ELR (cell line): ENCODE measurements at regions not wholly inside any gene's neighbourhood (a gene's known extent, or its start where the extent isn't known, plus 50 kb on each side); places are given as distances from the start of the nearest gene placed in this dataset.

Source experiments
- DNase-seq: peaks from one replicate; pipeline ENCODE4 v3.0.0-alpha.2; 2015; ENCODE audit warnings: low read depth

DNA sequence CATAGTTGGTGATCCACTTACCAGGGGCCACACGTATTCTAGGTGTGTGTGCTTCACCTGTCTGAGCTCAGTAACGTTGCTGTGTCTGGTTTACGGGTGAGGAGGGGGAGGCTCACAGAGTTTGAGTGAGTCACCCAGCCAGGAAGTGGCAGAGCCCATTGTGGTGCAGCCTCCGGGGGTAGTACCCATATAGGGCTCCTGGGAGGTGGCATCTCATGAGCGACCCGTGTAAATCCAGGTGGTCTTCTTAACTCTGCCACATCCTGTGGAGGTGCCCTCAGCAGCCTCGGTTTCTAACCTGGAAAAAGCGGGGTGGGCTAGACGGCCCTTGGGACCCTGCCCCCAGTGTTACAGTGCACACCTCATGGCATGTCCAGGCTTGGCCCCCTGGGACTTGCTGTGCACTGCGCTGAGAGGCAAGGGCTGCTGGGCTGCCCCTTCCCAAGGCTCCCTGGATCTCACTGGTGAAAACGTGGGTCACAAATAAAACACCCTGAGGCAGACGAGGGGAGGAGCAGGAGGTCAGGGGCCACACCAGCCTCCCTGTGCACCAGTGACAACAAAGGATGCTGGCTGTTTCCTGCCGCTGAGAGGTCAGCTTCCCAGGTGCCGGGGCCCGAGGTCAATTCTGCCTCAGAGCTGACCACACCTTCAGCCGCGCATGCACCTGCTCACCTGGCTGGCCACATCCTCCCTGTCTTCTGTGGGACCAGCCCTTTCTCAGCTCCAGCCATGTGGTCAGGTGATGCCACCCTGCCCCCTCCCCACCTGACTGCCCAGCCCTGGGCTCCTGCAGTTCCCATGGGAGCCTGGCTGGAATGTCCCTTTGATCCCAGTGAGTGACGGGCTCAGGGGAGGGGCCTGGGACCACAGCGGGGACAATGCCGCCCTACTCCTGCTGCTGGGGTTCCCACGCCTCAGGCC is 305.1 kb downstream of the CTTN start:
- no peak for DNase-seq

- DNase-seq = no peak
Measured at GRCh38 chr11:70705097-70705496, 306.8 kb downstream of the CTTN start.

DNA sequence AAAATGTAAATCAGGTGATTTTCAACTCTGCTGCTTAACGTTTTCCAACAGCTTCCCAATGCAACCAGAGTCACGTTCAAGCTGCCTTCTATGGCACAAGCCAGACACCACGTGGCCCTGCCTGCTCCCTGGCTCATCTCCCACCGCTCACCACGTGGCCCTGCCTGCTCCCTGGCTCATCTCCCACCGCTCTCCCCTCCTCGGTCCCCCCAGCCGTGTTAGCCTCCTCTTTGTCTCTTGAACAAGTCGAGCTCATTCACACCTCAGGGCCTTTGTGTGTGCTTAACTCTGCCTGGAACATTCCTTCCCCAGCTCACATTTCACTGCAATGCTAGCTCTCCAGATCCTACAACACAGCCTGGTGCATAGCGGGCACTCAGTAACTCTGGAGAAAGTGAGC is 307.6 kb downstream of the CTTN start:
- DNase-seq = no peak

DNA sequence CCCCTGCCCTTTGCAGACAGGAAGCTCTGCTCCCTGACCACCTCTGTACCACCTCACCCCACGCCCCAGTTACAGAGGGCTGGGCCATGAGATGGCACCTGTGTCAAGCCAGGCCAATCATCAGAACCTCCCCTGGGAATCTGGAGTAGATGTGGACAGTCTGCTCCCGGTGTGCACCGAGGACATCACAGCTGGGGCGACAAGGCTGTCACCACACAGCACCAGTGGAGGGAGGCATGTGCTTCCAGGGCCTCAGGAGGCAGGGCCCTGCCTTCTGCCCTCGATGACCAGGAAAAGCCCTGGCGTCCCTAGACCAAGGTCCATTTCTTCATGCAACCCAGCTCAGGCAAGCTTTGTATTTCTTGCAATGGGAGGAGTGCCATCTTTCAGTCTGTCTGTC is 309.5 kb downstream of the CTTN start:
- no peak for DNase-seq

- no peak for DNase-seq
Measured at GRCh38 chr11:70709596-70709995, 311.3 kb downstream of the CTTN start.

GRCh38 chr11:70710192-70710591 is 311.9 kb downstream of the CTTN start:
- no peak for DNase-seq

DNA sequence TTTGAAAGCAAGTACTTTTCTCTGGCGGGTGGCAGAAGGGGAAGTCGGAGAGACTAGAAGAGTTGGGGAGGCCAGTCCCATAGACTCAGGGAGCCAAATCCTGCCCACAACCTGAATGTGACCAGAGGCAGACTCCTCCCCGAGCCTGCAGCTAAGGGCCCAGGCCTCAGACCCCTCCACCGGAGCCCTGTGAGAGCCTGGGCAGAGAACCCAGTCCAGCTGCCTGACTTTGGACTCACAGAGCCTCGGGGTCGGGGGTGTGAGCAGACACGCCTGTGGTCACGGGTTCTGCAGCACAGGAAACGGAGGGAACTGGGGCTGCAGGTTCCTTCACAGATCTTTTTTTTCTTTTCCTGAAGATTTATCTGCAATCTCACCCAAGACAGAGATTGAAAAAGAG is 312.3 kb downstream of the CTTN start:
- no peak for DNase-seq

DNA sequence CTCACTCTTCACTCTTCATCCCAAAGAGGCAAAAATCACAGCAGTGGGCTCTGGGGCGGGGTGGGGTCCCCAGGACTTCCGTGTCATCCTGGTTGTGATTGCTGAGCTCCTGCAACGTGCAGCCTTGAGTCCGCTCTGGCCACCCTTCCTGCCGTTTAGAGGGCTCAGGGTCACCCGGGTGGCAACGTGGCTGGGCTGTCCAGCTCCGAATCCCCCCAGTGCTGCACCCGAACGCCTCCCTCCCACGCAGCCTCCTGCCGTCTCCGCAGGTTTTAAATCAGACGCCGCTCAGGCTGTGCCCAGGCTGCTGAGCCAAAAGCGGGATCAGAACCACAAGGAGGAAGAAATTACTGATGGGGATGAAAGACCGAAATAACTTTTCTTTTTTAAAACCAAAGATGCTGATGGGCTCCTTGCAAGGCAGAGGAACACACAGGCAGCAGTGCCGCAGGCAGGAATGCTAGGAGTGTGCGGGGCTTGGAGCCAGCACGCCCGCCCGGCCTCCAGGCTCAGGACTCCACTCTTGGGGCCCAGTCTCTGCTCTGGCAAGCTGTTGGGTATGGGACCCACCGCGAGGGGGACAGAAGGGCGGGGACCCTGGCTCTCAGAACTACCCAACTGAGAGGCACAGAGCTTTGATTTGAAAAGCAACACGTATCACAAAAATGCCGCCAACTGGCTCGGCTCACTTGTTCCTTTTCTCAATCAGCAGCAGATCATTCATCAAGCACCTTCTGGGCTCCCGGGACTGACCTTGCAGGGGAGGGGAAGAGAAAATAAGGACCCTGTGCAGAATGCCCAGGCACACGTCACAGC is 313.0 kb downstream of the CTTN start:
- DNase-seq = no peak

DNA sequence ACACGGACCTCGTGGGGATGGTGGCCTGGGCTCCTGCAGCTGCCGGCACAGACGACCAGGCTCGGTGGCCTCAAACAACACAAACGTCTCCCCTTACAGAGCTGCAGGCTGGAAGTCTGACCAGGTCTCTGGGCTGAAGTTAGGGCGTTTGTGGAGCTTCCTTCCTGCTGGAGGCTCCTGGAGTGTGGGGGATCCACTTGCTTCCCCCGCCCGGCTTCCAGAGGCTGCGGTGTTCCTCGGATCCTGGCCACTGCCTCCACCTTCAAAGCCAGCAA is 313.5 kb downstream of the CTTN start:
- no peak for DNase-seq

DNA sequence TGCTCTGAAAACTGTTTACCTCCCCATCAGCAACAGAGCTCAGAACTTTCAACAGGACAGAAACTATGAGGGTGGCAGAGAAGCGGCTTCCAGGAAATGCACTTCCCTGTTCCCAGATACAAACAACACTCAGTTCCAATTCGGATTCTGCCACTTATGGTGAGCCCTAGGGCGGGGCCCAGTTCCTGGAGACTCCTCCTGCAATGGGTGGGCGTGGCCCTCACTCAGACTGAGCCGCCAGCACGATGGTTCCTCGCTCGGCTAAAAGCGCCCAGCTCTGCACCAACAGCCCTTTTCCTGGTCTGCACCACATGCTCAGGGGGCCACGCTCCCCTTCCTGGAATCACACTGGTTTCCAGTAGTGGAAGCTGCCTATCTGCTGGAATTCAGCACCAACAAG is 314.1 kb downstream of the CTTN start:
- no peak for DNase-seq

- DNase-seq = no peak
Measured at GRCh38 chr11:70713086-70713835, 314.9 kb downstream of the CTTN start.

- no peak for DNase-seq
Measured at GRCh38 chr11:70713988-70714665, 315.8 kb downstream of the CTTN start.

GRCh38 chr11:70715166-70715951 is 317.0 kb downstream of the CTTN start:
- DNase-seq = no peak

DNA sequence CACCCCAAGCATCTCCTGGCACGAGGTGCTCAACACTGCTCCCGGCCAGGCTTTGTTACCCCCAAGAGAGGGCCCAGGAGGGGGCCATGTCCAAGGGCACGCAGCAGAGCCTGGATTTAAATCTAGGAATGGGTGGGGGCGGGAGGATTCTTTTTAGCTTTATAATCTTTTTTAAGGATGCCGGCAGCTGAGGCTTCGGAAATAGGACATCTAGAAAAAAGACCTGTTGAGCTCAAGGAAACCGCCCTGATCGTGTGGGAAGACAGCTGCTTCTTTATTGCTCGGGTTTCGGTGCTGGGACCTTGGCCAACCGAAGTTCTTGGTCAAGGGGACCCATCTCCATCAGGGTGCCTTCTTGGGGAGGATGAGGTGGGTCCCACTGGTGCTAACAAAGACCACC is 317.9 kb downstream of the CTTN start:
- DNase-seq = no peak

DNA sequence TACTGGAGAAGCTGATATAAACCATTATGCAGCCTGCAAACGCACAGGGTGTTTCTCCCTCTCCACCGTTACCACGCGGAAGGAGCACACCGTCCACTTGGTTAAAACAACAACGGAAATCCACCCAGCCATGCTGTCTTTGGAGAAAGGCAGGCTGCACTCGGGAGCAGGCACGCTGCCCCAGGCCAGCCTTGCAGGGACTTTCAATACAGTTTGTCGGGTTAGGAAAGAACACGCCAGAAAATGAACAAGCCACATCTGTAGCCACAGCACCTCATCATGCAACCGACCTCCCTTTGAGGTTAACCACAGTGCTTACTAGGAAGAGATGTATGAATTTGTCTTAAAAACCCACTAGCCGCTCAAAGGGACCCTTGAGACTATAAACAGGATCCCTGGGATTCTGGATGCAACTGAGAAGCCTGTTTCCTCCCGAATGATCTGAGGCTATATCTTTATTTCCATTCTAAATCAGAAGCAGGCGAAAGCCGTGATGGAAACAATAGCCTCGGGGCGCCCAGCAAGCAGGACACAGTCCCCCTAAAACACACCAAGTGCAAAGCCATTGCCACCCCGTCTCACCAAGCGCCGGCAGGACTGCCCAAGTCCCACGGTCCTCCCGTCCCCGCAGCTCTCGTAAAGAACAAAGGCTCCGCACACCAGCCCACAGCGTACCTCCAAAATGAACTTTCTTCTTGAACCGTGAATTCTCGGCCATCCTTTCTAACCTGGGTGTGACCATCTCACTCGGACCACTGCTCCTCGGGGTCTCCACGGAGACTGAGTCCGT is 318.9 kb downstream of the CTTN start:
- DNase-seq = no peak

DNA sequence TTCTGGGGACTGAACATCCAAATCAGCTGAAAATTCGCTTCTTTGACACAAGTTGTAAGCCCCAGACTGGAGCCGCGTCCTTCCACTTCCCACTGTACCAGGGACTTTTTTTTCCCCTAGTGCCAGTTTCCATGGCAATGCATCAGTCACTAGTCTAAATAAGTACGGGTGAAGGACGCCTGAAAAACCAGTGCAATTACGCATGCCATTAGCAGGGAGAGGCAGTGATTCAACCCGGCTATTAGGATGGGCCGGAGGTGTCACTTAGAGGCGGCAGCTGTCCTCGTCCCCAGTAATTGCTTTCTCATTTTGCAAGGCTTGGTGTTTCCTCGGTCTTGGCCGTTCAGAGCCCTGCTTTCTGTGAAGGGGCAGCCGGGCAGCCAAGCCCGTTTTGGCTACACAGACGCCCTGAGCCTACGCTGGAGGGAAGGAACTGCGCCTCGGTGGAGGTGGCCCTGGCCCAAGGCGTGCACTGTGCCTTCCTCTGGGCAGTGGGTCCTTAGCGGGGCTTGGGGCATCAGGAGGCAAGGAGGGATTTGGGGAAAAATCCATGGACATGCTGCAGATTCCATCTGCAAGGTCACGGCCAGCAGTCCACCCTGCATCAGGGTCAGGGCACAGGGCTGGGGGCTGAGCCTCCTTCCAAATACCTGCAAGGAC is 319.7 kb downstream of the CTTN start:
- DNase-seq = peak; percentile 1

GRCh38 chr11:70719516-70719915 is 321.2 kb downstream of the CTTN start:
- DNase-seq = no peak

GRCh38 chr11:70720281-70720680 is 322.0 kb downstream of the CTTN start:
- no peak for DNase-seq

GRCh38 chr11:70721006-70721405 is 322.7 kb downstream of the CTTN start:
- DNase-seq = no peak

DNA sequence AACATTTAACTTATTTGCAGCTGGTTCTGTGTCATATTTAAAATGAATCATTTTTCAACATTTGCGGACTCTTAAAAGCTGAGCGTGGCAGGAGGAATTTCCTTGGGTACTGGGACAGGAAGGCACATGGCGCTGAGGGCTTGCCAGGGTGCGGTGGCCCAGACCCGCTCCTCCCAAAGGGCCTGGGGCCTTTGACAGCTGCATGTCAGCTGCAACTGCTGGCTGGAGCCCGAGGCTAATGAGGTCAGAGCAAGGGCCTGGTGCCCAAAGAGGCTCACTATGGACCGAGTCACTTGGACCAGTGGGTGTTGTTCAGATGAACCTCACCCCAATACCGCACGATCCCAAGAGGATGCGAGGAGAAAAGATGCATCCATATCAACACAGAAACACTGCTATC is 326.9 kb downstream of the CTTN start:
- DNase-seq = no peak
